GOT3 (cell line): ENCODE measurements at regions not wholly inside any gene's neighbourhood (a gene's known extent, or its start where the extent isn't known, plus 50 kb on each side); places are given as distances from the start of the nearest gene placed in this dataset.
A peak's percentile ranks its signal among the peaks of the same experiment; 100 is the strongest.
"Not testable (repeated sequence)": the region's sequence is repeated elsewhere in the genome, so short reads cannot be mapped to it uniquely, and the experiment has no call there.

Experiments used
- DNase-seq: peaks from one replicate; lab custom pipeline; 2025; ENCODE audit warnings: mixed read lengths; lab: John Stamatoyannopoulos, UW

DNA sequence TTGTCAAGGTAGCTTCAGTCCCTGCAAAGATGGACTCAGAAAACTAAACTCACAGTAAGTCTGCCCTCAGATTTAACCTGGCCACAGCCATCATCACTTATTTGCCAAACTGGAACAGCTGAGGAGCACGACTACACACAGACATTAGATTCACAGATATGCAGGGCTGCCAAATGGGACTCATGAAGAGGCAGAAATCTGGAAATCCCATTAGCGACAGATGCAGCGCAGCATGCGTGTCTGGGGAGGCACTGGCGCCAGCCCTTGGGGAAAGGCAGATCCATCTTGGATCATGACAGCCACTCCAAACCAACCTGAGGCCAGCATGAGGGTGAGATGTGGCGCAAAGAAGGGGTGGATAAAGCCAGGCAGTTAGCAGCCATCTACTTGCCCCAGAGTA, 160.7 kb upstream of the TSC22D2 start:
- DNase-seq: no peak

DNA sequence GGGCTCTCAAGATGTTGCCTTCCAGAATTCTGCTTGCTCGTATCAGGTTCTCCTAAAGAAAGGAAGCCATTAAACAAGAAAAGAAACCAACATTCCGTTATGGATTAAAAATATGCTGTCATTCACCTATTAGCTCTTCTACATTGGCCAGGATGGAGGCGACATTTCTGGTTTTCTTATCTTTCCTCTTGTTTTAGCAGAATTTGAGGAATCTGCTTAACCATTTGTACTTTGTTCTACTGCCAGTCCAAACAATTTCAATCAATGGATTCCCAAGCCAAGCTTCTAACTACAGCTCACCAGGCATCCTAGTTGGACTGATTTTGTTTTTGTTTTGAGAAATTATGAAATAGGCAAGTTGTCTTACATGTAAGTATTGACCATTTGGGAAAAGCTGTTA, 164.6 kb upstream of the TSC22D2 start:
- DNase-seq: no peak

DNA sequence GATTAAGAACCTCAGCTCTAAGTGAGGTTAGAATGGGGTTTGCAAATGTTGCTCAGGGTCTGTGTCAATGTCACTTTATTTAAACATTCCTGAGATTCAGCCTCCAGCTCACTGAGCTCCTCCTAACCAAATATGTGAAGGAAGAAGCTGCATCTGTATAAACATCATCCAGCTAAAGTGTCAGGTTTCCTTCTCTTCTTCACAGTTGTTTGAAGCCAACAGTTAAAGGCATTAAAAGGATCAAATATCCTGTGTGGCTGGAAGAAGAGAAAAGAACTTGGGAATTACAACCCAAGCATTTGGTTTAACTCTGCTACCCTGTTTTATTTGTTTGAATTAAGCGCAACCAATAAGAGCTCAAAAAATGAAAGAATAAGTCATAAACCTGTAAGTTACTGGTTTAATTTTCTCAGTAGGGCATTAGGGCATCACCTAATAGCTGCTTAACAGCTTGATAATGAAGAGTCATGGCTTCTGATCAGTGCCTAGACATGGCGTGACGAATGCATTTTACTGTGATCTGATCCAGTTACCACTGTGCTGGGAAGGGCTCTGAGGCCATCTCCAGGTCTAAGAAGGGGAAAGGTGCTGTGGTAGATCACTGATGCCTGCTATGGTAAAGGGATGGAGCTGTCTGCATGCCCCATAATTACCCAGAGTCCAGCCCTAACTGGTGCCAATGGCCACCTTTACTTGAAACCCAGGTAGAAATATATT, 165.7 kb upstream of the TSC22D2 start:
- DNase-seq: no peak

DNA sequence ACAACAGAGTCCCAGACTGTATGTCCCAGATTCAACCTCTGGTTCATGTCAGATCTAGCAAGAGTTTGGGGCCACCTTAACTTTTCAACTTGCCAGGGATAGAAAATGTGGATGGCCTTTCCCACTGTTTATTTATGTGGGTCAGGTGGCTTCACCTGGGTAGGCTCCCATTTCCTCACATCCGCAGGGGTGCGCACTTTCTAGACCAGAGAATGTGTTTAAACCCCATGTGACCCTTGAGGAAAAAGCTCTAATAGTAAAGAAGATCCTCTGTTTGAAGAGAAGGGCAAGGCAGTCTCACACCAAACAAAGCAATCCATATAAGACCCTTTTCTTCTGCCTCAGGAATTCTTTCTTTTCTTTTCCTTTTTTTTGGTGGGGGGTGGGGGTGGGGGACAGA, 167.2 kb upstream of the TSC22D2 start:
- DNase-seq: no peak

DNA sequence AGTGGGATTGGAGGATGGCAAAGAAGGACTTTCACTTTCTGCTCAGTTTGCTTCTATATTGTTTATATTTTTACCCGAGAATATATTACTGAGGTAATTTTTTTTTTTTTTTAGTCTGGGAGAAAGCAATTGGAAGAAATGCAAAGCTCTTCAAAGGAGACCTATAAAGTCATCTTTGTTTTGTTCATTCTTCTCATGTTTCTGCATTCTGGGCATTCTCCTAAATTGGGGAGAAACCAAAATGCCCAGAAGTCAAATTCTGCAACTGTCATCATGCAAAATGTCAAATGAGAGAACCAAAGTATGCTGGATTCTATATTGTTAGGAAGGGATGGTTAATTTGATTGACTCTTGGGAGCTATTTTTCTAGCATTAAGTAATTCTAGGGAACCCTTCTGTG, 168.3 kb upstream of the TSC22D2 start:
- no peak for DNase-seq

DNA sequence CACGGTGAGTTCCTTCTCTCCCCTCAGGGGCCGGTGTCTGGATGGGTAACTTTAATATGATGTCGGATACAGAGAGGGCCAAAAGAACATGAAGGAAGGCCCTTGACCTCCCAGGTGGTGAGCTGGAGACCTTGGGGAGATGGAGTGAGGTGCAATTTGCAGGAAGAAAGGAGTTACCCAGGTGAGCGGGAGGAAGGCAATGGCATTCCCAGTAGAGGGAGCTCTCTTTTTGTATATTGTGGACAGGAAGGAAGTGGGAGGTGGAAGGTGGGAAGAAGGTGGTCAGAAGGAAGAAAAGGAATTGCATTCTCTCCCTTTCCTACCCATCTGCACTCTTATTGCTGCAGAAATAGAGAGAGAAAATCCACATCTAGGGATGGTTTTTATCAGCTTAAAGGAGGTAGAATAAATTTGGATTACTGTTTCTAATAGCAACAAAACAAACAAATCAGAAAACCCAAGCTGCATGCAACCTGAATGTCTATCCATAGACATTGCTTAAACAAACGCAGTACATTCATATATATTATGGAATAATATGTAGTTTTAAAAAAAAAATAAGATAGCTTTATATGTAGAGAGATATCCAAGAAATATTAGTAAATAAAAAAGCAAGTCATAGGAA, 169.0 kb upstream of the TSC22D2 start:
- no peak for DNase-seq

DNA sequence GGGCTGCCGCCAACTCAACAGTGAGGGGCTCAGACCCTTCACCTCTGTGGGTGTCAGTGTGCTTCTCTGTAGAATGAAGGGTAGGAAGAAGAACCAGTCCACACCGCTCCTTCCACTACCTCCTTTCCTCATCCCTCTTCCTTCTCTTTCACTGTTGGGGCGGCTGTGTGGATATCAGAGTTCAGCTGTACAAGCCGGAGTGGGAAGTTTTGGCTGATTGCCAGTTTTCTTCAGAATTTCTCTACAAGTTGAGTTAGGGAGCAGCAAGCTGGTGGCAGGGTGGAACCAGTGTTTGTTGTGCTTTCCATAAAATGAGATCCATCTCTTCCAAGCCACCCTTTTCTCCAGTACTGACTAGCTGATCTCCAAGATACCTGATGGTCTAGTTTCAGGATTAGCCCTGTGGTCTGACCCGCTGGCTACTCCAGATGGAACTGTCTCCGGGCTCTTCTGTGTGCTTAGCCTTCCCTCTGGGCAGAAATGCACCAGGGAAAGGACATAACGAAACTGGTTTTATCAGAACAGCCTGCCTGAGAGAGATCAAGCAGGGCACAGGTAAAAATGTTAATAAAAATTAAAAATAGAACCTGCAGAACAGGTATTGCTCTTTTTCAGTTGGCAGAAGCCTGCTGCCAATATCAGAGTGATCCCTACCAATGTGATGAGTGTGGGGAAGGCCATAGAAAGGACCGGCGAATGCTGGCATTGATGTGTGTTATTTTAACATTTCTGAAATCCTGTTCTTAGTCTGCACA, 169.9 kb upstream of the TSC22D2 start:
- DNase-seq: no peak

DNA sequence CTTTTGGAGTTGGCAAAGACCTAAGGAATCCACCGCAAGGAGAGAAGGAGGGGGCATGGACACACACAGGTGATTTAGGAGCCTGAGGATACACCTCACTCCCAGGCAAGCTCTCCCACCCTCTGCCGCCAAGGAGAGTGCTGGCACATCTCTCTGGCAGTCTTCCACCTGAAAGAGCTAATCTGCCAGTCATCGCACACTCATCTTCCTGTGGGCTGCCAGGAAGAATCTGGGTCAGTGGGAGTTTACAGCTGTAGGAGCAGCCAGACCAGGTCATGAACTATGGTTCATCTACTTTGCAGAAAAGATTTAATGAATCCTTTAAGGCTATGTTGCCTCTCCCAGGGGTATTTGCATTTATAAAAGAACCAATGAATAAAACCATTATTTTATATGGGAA, 170.6 kb upstream of the TSC22D2 start:
- no peak for DNase-seq

DNA sequence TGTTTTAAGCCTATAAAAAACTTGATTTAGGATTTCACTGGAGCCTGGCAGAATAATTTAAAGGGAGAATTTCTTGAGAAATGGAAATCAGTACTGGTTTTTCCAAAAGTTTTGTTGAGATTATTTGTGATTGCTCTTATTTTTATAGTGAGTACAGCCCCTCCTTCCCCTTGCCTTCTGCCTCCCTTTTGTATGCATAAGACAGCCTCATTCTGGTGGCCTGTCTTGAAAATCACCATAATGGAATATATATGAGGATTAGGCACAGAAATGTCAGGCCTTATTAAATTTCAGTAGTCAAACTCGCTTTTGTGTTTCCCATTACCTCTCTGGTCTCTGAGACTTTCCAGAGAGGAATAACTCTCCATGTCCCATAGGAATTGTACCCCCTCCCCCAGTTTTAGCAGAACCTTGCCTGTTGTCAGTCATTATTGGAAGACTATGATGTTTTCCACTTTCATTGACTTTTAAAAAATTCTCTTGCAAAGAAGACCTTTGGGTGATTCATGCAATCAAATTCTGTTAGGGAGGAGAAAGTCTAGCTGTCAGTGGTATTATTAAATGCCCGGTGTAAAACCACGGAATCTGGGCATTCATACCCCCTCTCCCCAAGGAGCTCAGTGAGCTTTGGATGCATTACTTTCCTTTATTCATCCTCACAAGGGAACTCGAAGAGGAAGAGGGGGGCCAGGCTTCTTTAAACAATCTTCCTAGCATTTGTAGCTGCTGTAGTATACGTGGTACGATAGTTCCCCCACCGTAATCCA, 171.6 kb upstream of the TSC22D2 start:
- DNase-seq: peak; percentile 19

DNA sequence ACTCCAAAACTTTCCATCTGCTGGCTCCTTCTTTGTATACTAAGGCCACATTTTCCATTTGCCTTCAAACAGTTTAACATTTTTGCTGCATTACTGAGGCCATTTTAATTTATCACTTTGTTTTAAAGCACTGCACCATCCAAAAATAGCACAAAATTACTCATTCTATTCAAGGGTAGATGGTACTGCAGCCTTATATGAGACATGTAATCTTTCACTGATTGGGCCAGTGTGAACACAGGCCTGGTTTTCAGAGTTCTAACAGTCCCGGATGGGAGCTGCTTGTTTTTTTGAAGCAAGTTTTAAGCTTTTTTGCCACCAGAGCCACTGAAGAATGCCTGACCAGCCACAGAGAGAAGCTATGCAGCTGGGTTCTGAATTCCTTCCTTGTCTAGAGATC, 172.3 kb upstream of the TSC22D2 start:
- DNase-seq: no peak

DNA sequence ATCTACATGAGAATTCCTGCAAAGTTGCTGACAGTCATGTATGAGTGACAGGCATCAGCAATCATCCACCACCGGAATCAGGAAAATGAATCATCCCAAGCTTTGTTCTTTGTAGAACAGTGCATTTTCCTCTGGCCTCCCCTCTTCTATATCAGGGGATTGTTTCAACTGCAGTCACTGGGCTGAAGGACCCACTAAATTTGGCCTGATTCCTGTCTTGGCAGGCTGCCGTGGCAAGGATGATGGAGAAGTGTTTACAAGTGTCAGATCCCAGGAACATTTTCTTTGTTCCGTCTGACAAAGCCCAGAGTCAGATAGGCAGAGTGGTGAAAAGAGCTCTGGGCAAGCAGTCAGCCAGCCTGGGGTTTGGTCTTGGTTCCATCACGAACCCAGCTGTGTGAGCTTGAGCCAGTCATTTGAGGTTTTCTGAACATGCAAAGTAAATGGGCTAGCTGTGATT, 175.1 kb upstream of the TSC22D2 start:
- no peak for DNase-seq

DNA sequence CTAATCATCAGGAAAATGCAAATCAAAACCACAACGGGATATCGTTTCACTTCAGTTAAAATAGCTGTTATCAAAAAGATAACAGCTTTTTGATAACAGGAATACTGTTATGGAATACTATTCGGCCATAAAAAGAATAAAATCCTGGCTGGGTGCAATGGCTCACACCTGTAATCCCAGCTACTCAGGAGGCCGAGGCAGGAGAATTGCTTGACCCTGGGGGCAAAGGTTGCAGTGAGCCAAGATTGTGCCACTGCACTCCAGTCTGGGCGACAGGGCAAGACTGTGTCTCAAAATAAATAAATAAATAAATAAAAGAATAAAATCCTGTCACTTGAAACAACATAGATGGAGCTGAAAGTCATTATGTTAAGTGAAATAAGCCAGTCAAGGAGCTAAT, 178.1 kb upstream of the TSC22D2 start:
- no peak for DNase-seq

DNA sequence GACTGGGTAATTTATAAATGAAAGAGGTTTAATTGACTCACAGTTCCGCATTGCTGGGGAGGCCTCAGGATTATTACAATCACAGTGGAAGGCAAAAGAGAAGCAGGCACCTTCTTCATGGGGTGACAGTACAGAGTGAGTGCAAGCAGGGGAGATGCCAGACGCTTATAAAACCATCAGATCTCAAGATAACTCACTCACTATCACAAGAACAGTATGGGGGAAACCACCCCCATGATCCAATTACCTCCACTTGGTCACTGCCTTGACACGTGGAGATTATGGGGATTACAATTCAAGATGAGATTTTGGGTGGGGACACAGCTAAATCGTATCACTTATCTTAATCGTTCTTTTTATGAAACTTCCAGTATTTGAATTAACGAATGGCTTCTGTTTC, 179.5 kb upstream of the TSC22D2 start:
- not testable (repeated sequence) for DNase-seq

DNA sequence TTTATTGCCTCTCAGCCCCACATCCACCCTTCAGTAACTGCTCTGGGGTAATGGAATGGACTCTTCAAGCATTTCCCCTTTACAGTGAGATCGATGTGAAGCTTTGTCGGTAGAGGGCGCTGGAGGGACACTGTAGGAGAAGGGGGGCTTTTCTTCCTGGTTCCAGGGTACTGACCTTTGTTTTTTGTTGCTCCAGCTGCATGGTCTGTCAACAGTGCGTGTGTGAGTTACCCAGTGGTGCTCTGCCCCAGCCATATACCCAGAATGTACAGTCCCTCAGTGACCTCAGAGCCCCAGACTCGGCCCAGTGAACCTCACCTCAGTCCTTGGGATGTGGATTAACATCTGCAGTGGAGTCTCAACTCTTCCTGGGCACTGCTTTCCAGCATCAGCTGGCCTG, 180.3 kb upstream of the TSC22D2 start:
- no peak for DNase-seq

DNA sequence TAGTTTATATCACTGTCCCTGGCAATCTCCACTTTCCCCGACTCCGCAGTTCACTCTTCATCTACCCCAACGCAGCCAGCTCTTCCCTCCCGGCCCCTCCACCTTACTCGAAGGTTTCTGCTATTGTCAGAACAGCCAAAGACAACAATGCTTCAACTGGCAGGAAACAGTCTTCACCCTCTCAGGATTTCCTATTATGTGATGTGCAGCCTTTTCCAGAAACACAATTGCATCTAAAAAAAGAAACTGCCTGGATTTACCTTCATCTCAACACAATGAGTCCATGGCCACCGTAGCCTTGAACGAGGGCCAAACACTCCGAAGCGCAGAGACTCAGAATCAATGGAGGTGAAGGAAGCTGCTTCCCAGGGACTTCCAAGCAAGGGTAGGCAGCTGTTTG, 182.1 kb upstream of the TSC22D2 start:
- DNase-seq: no peak

DNA sequence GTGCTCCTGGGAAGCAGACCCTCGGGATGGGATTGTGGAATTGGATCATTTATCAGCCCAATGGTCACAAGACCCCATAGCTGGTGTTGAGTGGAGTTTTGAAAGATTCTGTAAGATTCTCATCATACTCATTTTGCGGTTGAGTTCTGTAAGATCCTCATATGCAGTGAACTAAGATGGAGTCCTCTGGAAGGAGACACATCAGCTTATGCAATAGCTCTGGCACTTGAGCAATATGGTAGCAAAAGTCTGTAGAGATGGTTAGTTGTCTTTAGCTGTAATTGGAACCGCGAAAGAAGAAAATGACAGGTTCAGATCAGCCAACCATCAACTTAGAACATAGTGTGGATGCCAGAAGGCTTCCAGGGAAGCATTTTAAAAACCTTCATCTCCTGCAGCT, 184.5 kb upstream of the TSC22D2 start:
- no peak for DNase-seq

DNA sequence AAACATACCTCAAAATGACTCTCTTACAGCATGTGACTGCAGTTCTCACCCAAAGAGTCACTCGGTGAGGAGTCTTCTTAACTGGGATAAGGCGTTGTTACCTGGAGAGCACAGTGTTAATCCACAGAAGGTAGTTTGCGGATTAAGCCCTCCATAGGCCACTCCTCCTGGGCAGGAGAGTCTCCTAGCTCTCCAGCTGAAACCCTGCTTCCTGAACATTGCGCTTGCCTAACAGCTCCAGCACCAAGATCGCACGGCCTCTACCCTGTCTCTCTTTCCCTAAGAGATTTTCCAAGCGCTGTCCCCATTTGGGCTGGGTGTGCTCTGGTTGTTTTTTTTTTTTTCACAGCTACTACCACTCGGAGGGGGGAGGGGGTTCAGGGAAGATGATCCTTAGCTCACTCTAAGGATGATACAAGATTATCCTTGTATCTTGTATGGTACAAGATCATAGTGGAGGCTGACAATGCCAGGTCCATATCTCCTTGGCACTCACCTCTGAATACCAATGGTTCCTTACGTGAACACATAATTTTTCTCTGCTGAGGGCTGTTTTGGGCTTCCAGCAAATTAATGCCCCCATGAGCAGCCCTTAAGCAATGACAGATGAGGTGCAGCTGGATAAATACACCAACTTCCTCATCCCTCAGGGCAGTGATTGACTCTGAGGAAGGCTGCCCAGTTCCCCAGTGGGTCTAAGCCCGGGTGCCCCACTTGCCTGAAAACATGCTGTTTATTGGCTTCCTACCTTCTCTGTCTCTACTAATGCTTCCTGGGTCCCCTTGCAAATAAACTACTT, 185.2 kb upstream of the TSC22D2 start:
- no peak for DNase-seq

DNA sequence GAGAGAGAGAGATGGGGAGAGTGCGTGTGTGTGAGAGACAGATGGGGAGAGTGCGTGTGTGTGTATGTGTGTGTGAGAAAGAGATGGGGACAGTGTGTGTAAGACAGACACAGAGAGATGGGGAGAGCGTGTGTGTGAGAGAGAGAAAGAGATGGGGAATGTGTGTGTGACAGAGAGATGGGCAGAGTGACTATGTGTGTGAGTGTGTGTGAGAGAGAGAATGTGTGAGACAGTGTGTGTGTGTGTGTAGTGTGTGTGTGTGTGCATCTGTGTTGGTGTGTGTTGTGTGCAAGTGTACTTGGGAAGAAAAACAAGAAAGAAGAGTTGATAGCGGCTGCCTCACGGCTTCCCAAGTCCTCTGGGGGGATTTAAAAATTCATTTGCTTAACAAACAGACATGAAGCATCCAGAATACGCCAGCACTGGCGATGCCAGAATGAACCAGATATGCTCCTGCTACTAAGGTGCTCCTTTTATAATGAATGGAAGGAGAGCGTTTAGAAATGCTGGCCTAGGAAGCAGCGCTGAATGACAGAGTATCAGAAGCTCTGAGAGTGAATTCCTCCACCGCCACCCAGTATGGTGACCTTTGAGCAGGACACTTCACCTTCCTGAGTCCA, 186.1 kb upstream of the TSC22D2 start:
- no peak for DNase-seq

DNA sequence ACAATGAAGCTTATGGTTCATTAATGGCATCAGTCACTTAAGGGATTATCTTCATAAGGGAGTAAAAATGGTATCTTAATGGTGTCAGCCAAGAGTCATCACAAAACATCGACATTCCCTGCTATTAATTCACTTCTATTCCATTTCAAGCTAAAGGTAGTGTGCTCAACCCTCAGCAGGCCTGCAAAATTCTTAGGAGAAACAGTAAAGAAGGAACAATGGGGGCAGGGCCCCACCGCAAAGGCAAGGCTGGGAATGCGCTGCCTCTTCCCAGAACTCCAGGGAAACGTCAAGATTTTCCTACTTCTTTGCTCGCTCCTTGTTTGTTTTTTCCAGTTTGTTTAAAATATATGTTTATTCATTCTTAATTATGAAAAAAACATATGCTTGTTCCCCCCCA, 187.3 kb upstream of the TSC22D2 start:
- DNase-seq: no peak

DNA sequence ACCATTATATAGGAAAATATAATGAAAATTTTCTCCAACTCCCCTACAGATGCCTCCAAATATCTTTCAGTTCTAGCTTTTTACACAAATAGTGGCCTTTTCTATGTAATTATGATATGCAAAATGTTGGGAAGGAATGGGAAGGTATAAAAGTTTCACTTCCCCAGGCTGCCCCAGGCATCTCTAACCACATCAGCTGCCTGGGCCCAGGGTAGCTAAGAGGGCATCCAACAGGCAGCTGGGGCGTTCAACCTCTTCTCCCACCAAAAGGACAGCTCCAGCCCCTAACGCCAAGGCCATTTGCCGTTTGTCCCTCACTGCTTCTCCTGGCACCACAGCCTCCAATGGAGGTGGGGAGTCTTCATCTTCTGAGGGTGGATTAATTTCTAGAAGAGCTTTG, 188.1 kb upstream of the TSC22D2 start:
- no peak for DNase-seq

DNA sequence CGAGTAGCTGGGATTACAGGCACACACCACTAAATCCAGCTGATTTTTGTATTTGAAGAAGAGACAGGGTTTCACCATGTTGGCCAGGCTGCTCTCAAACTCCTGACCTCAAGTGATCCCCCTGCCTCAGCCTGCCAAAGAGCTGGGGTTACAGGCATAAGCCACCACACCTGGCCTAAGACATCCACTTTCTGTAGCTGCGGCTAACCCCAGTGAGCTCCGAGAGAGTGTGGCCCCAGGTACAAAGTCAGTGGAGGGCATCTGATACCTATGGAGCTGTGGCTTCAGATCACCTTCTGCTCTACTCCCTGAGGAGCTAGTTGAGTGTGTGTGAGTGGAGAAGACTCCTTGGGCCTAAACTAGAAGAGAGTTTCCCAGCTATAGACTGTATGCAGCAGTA, 189.3 kb upstream of the TSC22D2 start:
- DNase-seq: no peak
